ENCODE measurements at regions not wholly inside any gene's neighbourhood (a gene's known extent, or its start where the extent isn't known, plus 50 kb on each side); places are given as distances from the start of the nearest gene placed in this dataset.

- TF ChIP-seq CTCF (IDR thresholded peaks at IDR 0.05; ENCODE audit: insufficient read depth, low read depth, low read length) (no peak), EZH2 (IDR thresholded peaks at IDR 0.05; ENCODE audit: insufficient read depth, low read length) (no peak)
These were observed 106.0 kb downstream of the CMPK2 start for GRCh38 chr2:6759689-6760088.
